ENCODE measurements at regions not wholly inside any gene's neighbourhood (a gene's known extent, or its start where the extent isn't known, plus 50 kb on each side); places are given as distances from the start of the nearest gene placed in this dataset.
"Not testable (repeated sequence)": the region's sequence is repeated elsewhere in the genome, so short reads cannot be mapped to it uniquely, and the experiment has no call there.

DNA sequence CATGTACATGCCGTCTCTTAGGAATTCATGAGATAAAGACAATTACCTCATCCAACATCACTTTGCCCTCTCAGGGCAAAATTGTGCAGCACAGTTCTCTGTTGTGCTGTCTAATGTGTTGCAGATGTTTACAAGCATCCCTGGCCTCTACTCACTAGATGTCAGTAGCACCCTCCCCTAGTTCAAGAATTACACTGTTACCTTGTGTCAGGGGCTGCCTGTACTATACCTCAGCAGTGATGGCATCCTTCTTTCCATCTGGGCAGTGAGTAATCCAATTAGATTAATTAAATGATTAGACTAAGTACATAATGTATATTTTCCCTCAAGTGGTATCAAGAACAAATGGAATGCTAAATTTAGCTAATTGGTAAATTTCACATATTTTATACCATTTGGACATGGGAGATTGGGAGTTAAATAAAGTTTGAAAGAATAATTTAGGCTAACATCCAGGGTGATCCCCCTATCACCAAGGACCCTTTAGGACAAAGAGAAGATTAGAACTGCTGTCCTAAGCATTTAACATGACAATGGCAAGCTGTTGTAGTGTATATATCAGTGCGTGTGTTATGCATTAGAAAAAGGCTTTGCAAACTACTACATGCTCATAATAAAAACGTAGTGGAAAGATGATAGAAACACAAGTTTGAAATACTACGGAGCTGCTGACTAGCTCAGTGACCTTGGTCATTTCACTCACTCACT lies 727.0 kb downstream of the TRIB2 start:
- TF ChIP-seq, protein P1, sequence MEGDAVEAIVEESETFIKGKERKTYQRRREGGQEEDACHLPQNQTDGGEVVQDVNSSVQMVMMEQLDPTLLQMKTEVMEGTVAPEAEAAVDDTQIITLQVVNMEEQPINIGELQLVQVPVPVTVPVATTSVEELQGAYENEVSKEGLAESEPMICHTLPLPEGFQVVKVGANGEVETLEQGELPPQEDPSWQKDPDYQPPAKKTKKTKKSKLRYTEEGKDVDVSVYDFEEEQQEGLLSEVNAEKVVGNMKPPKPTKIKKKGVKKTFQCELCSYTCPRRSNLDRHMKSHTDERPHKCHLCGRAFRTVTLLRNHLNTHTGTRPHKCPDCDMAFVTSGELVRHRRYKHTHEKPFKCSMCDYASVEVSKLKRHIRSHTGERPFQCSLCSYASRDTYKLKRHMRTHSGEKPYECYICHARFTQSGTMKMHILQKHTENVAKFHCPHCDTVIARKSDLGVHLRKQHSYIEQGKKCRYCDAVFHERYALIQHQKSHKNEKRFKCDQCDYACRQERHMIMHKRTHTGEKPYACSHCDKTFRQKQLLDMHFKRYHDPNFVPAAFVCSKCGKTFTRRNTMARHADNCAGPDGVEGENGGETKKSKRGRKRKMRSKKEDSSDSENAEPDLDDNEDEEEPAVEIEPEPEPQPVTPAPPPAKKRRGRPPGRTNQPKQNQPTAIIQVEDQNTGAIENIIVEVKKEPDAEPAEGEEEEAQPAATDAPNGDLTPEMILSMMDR (IDR thresholded peaks at IDR 0.05; ENCODE audit: low read length) = not testable (repeated sequence)
- TF ChIP-seq EZH2 (optimal IDR thresholded peaks at IDR 0.05; ENCODE audit: low read depth, low read length); EZH2phosphoT487 (IDR thresholded peaks at IDR 0.05; ENCODE audit: low read length): not testable (repeated sequence)
